ENCODE measurements at regions not wholly inside any gene's neighbourhood (a gene's known extent, or its start where the extent isn't known, plus 50 kb on each side); places are given as distances from the start of the nearest gene placed in this dataset.

GRCh38 chr13:26921918-26922317 lies 161.3 kb upstream of the GPR12 start:
- Histone ChIP-seq H2BK120ac (ENCODE audit: low read depth, low read length, poor library complexity, severe bottlenecking) (no peak overlapping the region), H3K23me2 (ENCODE audit: insufficient read length, low read depth, low read length, poor library complexity, severe bottlenecking) (no peaks in the 10 kb centered on the region), H2AK5ac (ENCODE audit: insufficient read length, low read length) (no peak overlapping the region), H4K20me1 (ENCODE audit: control insufficient read depth, insufficient read depth, insufficient read length) (no peaks in the 10 kb centered on the region), H3K18ac (ENCODE audit: insufficient read length, low read depth, low read length) (no peak overlapping the region), H3K27ac (ENCODE audit: insufficient read length, low read depth, low read length) (no peak overlapping the region), H2BK5ac (ENCODE audit: insufficient read length, low read length) (no peak overlapping the region), H4K91ac (ENCODE audit: insufficient read length, low read depth, low read length) (no peak overlapping the region), H3K9me3 (ENCODE audit: control insufficient read depth, low read depth, low read length) (no peaks in the 10 kb centered on the region), H2BK12ac (ENCODE audit: insufficient read length, low read depth, low read length) (no peak overlapping the region), H2BK20ac (ENCODE audit: low read depth, low read length, poor library complexity, severe bottlenecking) (no peak overlapping the region), H3K23ac (ENCODE audit: insufficient read length, low read depth, low read length) (no peak overlapping the region), H3K4me2 (ENCODE audit: insufficient read depth, insufficient read length, low read length) (no peak overlapping the region), H3K4ac (ENCODE audit: low read depth, low read length) (no peak overlapping the region), H2AFZ (ENCODE audit: low read length) (no peak overlapping the region), H4K5ac (ENCODE audit: insufficient read length, low read depth, low read length) (no peak overlapping the region), H3T11ph (ENCODE audit: low read length) (no peak overlapping the region), H3K4me1 (ENCODE audit: insufficient read depth, low read length) (no peaks in the 10 kb centered on the region), H2BK15ac (ENCODE audit: low read depth, low read length) (no peak overlapping the region), H3K14ac (ENCODE audit: insufficient read depth, low read length) (no peak overlapping the region), H4K8ac (replicated peaks; ENCODE audit: insufficient read length, low read depth, low read length) (no peak overlapping the region), H3K9ac (ENCODE audit: extremely low read depth, insufficient read length, low read length) (no peak overlapping the region), H3K79me1 (ENCODE audit: insufficient read depth, low read depth, low read length, poor library complexity, severe bottlenecking) (no peaks in the 10 kb centered on the region), H3K79me2 (ENCODE audit: insufficient read depth, low read length) (no peaks in the 10 kb centered on the region), H3K56ac (ENCODE audit: insufficient read length, low read depth, low read length) (no peak overlapping the region), H3K27me3 (ENCODE audit: insufficient read depth, low read length) (no peaks in the 10 kb centered on the region)
- TF ChIP-seq CTCF (conservative IDR thresholded peaks at IDR 0.05), result no peak
- Mint-ChIP-seq H3K4me1 (no peaks in the 10 kb centered on the region), H3K27me3 (ENCODE audit: low read depth) (peaks cover 4% of the 10 kb centered on the region), H3K9me3 (no peaks in the 10 kb centered on the region), H3K4me3 (no peak overlapping the region), H3K36me3 (ENCODE audit: insufficient read depth in 1 of 3, low read depth in 3 of 3) (no peaks in the 10 kb centered on the region), H3K27ac (no peak overlapping the region)
- DNase-seq, result no peak
- WGBS (ENCODE audit: extremely low coverage, insufficient read length, low lambda C conversion rate), result no CpG with 5 or more reads among the region's 7 CpGs
